Lower leg skin (tissue), 4 donors: ENCODE measurements at regions not wholly inside any gene's neighbourhood (a gene's known extent, or its start where the extent isn't known, plus 50 kb on each side); places are given as distances from the start of the nearest gene placed in this dataset.

Source experiments
- DNase-seq, 2 donors: peaks; one replicate each; pipeline ENCODE4 v3.0.0-alpha.2; 2019; ENCODE audit warnings: low spot score in 2 of 2
- H3K4me3 ChIP-seq: fragments of 200-600 bp; sonication (generic); 2 replicates; pipeline ENCODE4 v1.5.1; 2017; ENCODE audit warnings: mild to moderate bottlenecking, low read depth; ENCODE audit not compliant: poor library complexity, severe bottlenecking
- CTCF ChIP-seq, 3 donors: fragments of 450-650 bp; IDR thresholded peaks; one replicate each; pipeline ENCODE4 v1.5.1; 2016; ENCODE audit warnings: antibody characterized with exemption in 3 of 3, mild to moderate bottlenecking in 3 of 3, moderate library complexity in 2 of 3
- POLR2A ChIP-seq, 2 donors: fragments of 450-650 bp; IDR thresholded peaks; one replicate each; pipeline ENCODE4 v1.6.1; 2016 to 2017; ENCODE audit warnings: antibody characterized with exemption in 2 of 2, mild to moderate bottlenecking in 1 of 2, moderate library complexity in 1 of 2
- WGBS, 2 donors: methylation state at CpG; one replicate each; pipeline ENCODE4 v1.1.5; 2018; 5-methylcytosine and 5-hydroxymethylcytosine counted together
- intact Hi-C: fragments of 100-400 bp; cut with DNase I; formaldehyde crosslinking; loops from one replicate; pipeline ENCODE4 v1.15.0; 2023; ENCODE audit warnings: low total_unique reads

GRCh38 chr16:87070657-87071056, 246.5 kb downstream of the C16orf95 start:
- WGBS, 2 donors = 83 to 90% methylated on average over 9 of the region's 9 CpGs
- no peak for TF ChIP-seq CTCF (IDR thresholded peaks at IDR 0.05)
- TF ChIP-seq POLR2A (IDR thresholded peaks at IDR 0.05) = no peak
- peak in 1 of 2 donors; percentile 59 for DNase-seq
- intact Hi-C loops = no loop called here
- no peak overlapping the region for H3K4me3 ChIP-seq

- intact Hi-C loops = no loop called here
- H3K4me3 ChIP-seq = no peak overlapping the region
- WGBS, 2 donors = 59 to 79% methylated on average over 8 of the region's 8 CpGs
- TF ChIP-seq POLR2A (IDR thresholded peaks at IDR 0.05) = no peak
- TF ChIP-seq CTCF (IDR thresholded peaks at IDR 0.05) = no peak
- peak in 1 of 2 donors; percentile 58 for DNase-seq
Observed at GRCh38 chr16:87072101-87072500, 245.1 kb downstream of the C16orf95 start.

GRCh38 chr16:87074641-87075318, 242.4 kb downstream of the C16orf95 start:
- intact Hi-C loops = no loop called here
- TF ChIP-seq CTCF (IDR thresholded peaks at IDR 0.05) (no peak), POLR2A (IDR thresholded peaks at IDR 0.05) (no peak)
- 73 to 75% methylated on average over 19 of the region's 19 CpGs for WGBS, 2 donors
- H3K4me3 ChIP-seq = no peak overlapping the region
- peak in 1 of 2 donors; percentile 66 for DNase-seq

- DNase-seq = peak in 1 of 2 donors; percentile 76
- TF ChIP-seq POLR2A (IDR thresholded peaks at IDR 0.05) (no peak), CTCF (IDR thresholded peaks at IDR 0.05) (no peak)
- WGBS, 2 donors = 88 to 91% methylated on average over 12 of the region's 12 CpGs
- H3K4me3 ChIP-seq = no peak overlapping the region
- intact Hi-C loops = no loop called here
Observed at GRCh38 chr16:87075319-87075860, 241.8 kb downstream of the C16orf95 start.

- DNase-seq = peak in 1 of 2 donors; percentile 37
- WGBS, 2 donors = 72 to 76% methylated on average over 20 of the region's 20 CpGs
- no peak overlapping the region for H3K4me3 ChIP-seq
- intact Hi-C loops = no loop called here
- no peak for TF ChIP-seq CTCF (IDR thresholded peaks at IDR 0.05)
- TF ChIP-seq POLR2A (IDR thresholded peaks at IDR 0.05) = no peak
Observed at GRCh38 chr16:87076331-87076949, 240.8 kb downstream of the C16orf95 start.
